HG02981 (cell line): ENCODE measurements at regions not wholly inside any gene's neighbourhood (a gene's known extent, or its start where the extent isn't known, plus 50 kb on each side); places are given as distances from the start of the nearest gene placed in this dataset.

ENCODE experiments used
- ATAC-seq: cut with Tn5 transposase; IDR thresholded peaks from one replicate; pipeline ENCODE4 v1.9.1; 2021; ENCODE audit warnings: mild to moderate bottlenecking, moderate library complexity; ENCODE audit not compliant: unreplicated experiment

GRCh38 chr9:12065050-12065449 is 628.1 kb upstream of the TYRP1 start:
- ATAC-seq, result no peak

DNA sequence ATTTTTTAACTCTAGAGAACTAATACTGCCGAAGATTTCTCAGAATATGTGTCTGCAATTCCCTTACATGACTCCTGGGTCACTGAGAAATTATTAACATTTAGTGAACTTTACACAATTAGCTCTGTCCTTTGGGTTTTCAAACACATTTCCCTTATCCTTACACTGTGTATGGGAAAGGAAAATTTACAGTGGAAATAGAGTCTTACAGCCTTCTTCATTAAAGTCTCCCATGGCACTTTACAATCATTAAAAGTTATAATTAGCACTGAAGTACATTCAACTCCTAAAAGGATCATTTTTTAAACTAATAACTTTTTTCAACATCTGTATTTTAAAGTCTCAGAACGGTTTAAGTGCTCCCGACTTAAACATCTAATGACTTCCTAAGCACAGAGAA is 627.5 kb upstream of the TYRP1 start:
- no peak for ATAC-seq

GRCh38 chr9:12066455-12067035 is 626.6 kb upstream of the TYRP1 start:
- ATAC-seq, result no peak

- ATAC-seq, result no peak
Observed at GRCh38 chr9:12069366-12069765, 623.8 kb upstream of the TYRP1 start.

GRCh38 chr9:12085399-12085798 is 607.8 kb upstream of the TYRP1 start:
- ATAC-seq, result no peak

- no peak for ATAC-seq
Observed at GRCh38 chr9:12091865-12092527, 601.2 kb upstream of the TYRP1 start.

GRCh38 chr9:12094046-12094445 is 599.1 kb upstream of the TYRP1 start:
- no peak for ATAC-seq

GRCh38 chr9:12095931-12096330 is 597.3 kb upstream of the TYRP1 start:
- ATAC-seq, result no peak

- ATAC-seq, result no peak
Observed at GRCh38 chr9:12133416-12133815, 559.8 kb upstream of the TYRP1 start.

- ATAC-seq, result no peak
Observed at GRCh38 chr9:12141422-12141821, 551.8 kb upstream of the TYRP1 start.

- no peak for ATAC-seq
Observed at GRCh38 chr9:12155401-12156134, 537.6 kb upstream of the TYRP1 start.

DNA sequence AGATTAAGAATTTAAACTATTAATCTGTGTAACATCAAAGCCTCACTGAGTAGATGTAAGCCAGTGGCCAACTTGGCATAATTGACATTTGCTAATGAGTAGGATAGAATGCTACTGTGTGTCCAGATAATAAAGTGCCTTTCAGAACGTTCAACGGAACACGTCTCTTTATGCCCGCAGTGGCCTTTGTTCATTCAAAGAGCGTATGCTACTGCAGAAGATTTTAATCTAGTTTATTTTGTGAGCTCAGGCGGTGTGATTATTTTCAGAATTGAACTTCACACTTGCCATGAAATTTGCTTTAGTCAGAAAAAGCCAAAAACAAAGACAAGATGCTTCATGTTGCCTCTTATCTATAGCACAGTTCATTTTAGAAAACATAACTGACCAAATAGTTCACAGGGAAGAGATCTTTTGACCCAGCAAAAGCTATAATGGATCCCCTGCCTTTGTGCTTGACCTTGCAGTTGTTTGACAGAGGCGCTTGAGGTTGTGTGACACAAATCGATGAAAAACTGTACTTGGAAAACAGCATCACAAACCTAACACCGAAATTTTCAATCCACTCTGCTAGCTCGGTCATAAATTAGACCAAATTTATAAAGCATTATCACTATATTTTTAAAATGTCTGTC is 530.9 kb upstream of the TYRP1 start:
- ATAC-seq, result no peak

GRCh38 chr9:12163723-12164458 is 529.3 kb upstream of the TYRP1 start:
- no peak for ATAC-seq

DNA sequence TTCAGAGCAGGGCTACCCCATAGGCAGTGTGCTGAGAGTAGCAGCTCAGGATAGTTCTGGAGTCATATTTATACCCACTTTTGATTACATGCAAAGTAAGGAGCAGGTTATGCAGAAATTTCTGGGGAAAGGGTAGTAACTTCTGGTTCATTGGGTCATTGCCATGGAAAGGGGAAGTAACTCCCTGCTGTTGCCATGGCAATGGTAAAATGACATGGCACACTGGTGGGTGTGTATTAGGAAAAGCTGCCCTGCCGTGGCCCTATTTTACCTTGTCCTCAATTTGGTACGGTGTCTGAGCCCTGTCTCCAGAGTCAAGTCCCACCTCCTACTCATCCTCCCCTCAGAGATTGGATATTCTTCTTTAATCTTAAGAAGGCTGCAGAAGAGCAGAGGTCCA is 526.7 kb upstream of the TYRP1 start:
- no peak for ATAC-seq

DNA sequence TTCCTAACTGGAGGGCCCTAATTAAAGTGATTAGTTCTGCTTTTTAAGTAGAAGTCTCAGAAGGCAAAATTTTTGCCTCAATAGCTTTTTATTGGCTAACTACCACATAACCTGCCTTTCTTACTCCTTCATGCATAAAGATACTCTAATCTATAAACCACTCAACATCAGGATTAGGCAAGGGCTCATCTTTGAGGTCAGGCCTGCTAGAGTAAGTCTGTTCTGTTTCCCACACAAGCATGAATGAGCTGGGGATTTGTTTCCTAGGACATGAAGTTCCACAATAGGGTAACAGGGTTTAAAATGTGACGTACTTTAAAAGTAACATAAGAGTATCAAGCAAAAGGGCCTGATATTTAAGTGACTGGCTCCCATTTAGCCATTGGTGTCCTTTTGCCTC is 522.7 kb upstream of the TYRP1 start:
- ATAC-seq, result no peak

- no peak for ATAC-seq
Observed at GRCh38 chr9:12178634-12179033, 514.6 kb upstream of the TYRP1 start.

- no peak for ATAC-seq
Observed at GRCh38 chr9:12182806-12183205, 510.4 kb upstream of the TYRP1 start.

DNA sequence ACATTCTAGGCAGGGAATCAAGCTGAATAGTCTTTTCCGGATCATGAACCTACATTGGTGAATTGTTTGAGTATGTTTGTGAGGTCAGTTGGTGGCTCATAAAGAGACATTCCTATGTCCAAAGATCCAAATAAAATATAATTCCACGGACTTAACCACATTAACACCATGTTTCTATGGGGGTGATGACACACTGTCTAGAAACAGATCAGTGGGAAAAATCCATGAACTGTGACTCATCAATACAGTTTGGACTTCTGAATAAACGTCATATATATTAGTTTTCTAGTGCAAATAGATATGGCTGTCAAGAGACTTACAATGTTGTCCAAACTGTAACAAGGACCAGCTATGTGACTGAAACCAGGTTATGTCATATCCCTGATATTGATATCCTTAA is 509.9 kb upstream of the TYRP1 start:
- no peak for ATAC-seq

GRCh38 chr9:12185856-12186255 is 507.3 kb upstream of the TYRP1 start:
- no peak for ATAC-seq

DNA sequence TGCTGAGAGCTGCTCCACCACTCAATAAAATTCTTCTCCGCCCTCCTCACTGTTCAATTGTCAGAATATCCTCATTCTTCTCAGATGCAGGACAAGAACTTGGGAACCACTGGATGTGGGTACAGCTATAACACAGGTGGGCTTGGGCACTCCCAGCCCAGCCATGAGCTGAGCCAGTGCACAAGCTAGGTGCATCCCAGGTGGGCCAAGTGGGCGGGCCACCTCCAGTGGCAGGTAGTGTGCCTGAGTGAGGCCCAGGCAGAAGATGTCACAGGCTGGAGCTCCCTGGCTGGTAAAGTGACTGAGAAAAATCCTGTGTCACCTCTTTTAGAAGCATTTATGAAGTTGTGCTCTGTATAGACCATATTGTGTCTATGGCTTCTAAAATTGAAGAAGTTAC is 501.6 kb upstream of the TYRP1 start:
- ATAC-seq, result no peak

GRCh38 chr9:12194731-12195130 is 498.5 kb upstream of the TYRP1 start:
- ATAC-seq, result no peak
